Cerebellar nuclear complex (tissue), 1 donor: ENCODE measurements at regions not wholly inside any gene's neighbourhood (a gene's known extent, or its start where the extent isn't known, plus 50 kb on each side); places are given as distances from the start of the nearest gene placed in this dataset.

Source experiments
- DNase-seq, 2 experiments: peaks; one replicate each; lab custom pipeline; 2025; lab: John Stamatoyannopoulos, UW

- no peak for DNase-seq
These were observed 636.6 kb downstream of the MED13L start for GRCh38 chr12:115640929-115641328.

GRCh38 chr12:115639648-115640012, 637.9 kb downstream of the MED13L start:
- DNase-seq = no peak

GRCh38 chr12:115638733-115639647, 638.5 kb downstream of the MED13L start:
- no peak for DNase-seq

GRCh38 chr12:115636546-115636945, 640.9 kb downstream of the MED13L start:
- no peak for DNase-seq

- DNase-seq = no peak
These were observed 645.2 kb downstream of the MED13L start for GRCh38 chr12:115632308-115632707.

GRCh38 chr12:115630136-115630535, 647.4 kb downstream of the MED13L start:
- DNase-seq = no peak

GRCh38 chr12:115626210-115626609, 651.3 kb downstream of the MED13L start:
- no peak for DNase-seq

- no peak for DNase-seq
These were observed 653.6 kb downstream of the MED13L start for GRCh38 chr12:115623764-115624334.

- DNase-seq = no peak
These were observed 654.2 kb downstream of the MED13L start for GRCh38 chr12:115623275-115623674.

GRCh38 chr12:115620816-115621215, 656.7 kb downstream of the MED13L start:
- DNase-seq = no peak

GRCh38 chr12:115619889-115620288, 657.6 kb downstream of the MED13L start:
- DNase-seq = no peak

GRCh38 chr12:115619061-115619460, 658.4 kb downstream of the MED13L start:
- DNase-seq = no peak

- no peak for DNase-seq
These were observed 659.4 kb downstream of the MED13L start for GRCh38 chr12:115618105-115618504.

- no peak for DNase-seq
These were observed 660.1 kb downstream of the MED13L start for GRCh38 chr12:115617391-115617790.

GRCh38 chr12:115611477-115611876, 666.0 kb downstream of the MED13L start:
- DNase-seq = no peak

GRCh38 chr12:115609347-115609746, 668.1 kb downstream of the MED13L start:
- DNase-seq = no peak

- no peak for DNase-seq
These were observed 671.5 kb downstream of the MED13L start for GRCh38 chr12:115606040-115606439.

GRCh38 chr12:115598871-115599811, 678.4 kb downstream of the MED13L start:
- no peak for DNase-seq

- DNase-seq = no peak
These were observed 680.3 kb downstream of the MED13L start for GRCh38 chr12:115597157-115597712.

- DNase-seq = no peak
These were observed 689.4 kb downstream of the MED13L start for GRCh38 chr12:115588131-115588530.

- no peak for DNase-seq
These were observed 693.3 kb downstream of the MED13L start for GRCh38 chr12:115584156-115584555.

GRCh38 chr12:115583591-115583990, 693.9 kb downstream of the MED13L start:
- DNase-seq = no peak
